NCI-H1048 (cell line): ENCODE measurements at regions not wholly inside any gene's neighbourhood (a gene's known extent, or its start where the extent isn't known, plus 50 kb on each side); places are given as distances from the start of the nearest gene placed in this dataset.
A peak's percentile ranks its signal among the peaks of the same experiment; 100 is the strongest.

Experiments
- DNase-seq: peaks from one replicate; lab custom pipeline; 2025; lab: John Stamatoyannopoulos, UW

DNA sequence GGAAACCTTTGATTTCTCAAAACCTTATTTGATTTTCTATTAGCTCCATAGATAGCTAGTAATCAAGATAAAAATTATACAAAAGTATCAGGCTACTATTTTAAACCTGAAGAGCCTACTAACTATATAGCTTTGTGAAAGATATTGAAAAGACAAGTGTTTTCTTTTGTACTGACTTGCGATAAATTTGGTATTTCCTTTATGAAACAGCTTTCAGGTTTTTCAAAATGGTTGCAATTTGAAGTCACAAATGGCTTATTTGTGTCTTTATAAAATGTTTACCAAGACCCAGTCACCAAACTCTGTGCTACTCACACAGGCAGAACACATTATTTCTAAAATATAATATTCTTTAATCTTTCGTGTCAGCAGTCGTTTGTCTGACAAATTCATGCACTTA is 167.5 kb upstream of the ALCAM start:
- DNase-seq, result no peak

GRCh38 chr3:105210141-105210540 is 156.6 kb upstream of the ALCAM start:
- no peak for DNase-seq

- no peak for DNase-seq
These were observed 152.1 kb upstream of the ALCAM start for GRCh38 chr3:105214590-105214989.

DNA sequence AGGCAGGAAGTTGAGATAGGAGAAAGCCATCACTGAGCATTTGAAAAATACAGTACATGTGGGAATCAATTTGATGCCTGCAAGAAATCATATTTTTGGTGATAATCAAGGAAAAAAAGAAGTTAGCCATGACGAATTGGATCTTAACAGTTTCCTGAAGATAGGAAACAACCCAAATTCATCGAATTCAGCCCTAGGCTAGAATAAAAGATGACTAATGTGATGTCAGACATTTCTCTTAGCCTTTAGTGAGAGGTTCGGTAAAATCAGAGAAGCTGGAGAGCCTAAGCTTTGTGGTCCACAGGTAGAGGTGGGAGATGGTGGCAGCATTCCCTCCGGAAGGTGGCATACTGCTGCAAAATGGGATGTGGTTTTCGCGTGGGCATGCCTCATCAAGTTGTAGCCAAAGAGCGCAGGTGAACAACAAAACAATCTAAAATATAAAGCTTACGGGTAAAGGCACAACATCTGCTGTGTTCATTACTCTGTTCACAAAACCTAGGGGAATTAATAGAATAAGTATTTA is 144.1 kb upstream of the ALCAM start:
- no peak for DNase-seq

GRCh38 chr3:105223815-105224214 is 142.9 kb upstream of the ALCAM start:
- DNase-seq, result no peak

- DNase-seq, result no peak
These were observed 138.0 kb upstream of the ALCAM start for GRCh38 chr3:105228696-105229095.

DNA sequence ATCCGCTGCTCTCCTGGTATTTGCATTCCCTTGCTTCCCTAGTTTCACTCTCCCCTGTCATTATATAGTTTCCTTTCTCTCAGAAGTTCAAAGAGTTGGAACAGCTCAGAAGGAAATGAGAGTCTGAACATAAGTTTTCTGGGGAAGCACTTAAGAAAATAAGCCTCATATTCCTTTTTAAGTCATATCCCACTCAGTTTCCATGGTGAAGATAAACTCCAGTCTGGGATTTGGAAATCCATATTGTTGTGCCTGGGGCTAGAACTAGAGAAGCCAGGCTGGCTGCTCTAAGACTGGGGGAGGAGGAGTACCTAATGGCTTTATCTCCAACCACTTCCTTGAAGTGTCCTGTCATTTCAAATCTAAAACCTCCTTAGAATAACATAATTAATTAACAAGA is 134.2 kb upstream of the ALCAM start:
- no peak for DNase-seq

DNA sequence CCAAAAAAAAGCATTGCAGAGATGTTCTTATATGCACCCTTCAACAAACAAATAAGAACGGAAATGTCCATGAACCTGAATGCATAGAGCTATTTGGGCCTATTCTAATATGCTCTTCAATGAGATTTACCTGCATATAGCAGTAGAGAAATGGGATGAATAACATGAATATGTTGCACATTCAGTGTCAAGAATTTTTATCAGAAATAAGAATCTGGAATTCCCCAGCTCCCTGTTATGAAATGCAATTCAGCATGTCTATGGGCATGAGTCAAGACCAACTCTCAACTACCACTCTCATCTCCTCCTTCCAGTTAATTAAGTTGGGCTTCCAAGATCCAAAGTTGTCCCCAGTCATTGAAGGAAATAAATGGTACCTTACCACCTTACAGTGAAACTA is 133.7 kb upstream of the ALCAM start:
- no peak for DNase-seq

DNA sequence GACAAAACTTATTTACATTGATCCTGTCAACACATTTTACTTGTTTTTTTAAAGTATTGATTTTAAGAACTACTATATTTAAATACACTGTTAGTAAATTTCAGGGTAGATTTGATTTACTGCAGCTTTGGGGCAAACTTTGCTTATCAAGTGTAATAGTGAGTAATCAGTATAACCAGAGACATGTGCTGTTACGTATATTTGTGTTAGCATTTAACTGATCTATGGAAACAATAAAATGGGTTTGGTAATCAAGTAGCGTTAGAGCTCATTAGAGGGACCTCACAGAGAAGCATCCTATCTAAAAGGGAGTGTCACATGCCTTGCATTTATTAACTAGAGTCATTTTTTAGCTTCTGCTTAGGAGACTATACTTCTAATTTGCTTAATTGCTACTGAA is 131.5 kb upstream of the ALCAM start:
- DNase-seq, result no peak

DNA sequence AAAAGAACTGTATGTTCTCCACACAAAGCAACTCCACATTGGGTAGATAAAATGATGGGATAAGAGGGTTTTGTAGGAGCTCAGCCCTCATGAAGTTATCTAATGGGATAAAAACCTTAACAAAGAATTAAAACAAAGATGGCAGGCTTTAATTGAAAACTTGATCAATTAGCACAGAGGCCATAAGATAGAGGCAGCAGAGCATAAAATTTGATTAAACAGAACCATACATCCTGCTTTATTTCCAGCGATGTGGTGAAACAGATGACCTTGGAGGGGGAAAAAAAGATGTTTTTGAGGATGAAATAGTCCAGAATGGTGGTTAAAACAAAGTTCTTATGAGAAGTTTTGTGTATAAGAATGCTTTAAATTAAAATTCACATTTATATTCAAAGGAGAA is 130.9 kb upstream of the ALCAM start:
- no peak for DNase-seq

GRCh38 chr3:105238367-105238766 is 128.3 kb upstream of the ALCAM start:
- DNase-seq, result no peak

- no peak for DNase-seq
These were observed 123.6 kb upstream of the ALCAM start for GRCh38 chr3:105243076-105243475.

DNA sequence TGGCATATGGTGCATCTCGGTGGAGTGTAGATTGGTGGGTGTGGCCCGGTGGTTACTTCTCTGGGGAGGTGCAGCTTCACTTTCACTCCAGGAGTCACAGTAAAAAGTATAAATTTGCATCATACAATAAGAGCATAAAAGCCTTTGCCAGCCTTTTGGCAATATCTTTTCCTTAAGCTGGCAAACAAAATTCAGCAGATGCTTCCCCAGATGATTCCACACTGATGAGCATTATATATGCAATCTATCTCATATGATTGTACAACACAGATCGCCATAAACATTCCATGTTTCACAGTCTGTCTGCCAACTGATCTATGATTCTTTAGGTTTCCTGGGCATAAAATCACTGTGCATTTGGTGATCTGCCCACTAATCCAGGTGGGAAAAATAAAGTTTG is 120.2 kb upstream of the ALCAM start:
- DNase-seq, result no peak

- DNase-seq, result peak; percentile 40
These were observed 113.5 kb upstream of the ALCAM start for GRCh38 chr3:105253225-105253624.

GRCh38 chr3:105254154-105254553 is 112.6 kb upstream of the ALCAM start:
- no peak for DNase-seq

GRCh38 chr3:105255350-105255749 is 111.4 kb upstream of the ALCAM start:
- DNase-seq, result no peak

- no peak for DNase-seq
These were observed 107.2 kb upstream of the ALCAM start for GRCh38 chr3:105259496-105259895.

DNA sequence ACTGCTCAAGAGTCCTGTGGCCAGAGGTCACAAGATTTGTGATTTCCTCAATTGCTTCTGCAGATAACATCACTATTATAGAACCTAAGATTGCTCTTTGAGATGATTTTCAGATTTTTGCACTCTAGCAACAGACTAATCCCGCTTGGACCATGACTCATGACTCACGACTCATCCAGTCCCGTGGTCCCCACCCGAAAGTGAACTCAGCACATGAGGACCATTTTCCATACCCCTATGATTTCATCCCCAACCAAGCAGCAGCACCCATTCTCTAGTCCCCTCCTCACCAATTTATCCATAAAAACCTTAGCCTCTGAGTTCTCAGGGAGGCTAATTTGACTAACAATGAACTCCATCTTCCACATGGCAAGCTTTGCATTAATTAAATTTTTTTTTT is 106.3 kb upstream of the ALCAM start:
- DNase-seq, result no peak

DNA sequence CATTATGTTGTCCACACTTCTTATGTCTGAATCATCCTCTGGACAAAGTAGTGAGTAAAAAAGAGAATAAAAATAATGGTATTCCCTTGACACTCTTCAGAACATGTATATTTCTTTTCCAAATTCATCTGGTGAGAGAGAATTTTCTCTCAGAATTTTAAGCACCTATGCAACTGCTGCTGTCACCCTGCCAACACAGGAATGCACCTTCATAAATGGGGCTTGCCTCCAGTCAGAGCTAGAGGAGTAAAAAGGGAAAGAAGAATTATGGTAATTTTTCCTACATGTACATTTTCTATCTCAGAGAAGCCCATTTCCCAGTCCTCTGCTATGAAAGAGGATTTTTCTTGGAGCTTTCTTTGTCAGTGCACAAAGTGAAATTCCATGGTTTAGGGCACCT is 92.2 kb upstream of the ALCAM start:
- DNase-seq, result no peak

- no peak for DNase-seq
These were observed 91.8 kb upstream of the ALCAM start for GRCh38 chr3:105274958-105275357.

GRCh38 chr3:105277656-105278055 is 89.1 kb upstream of the ALCAM start:
- no peak for DNase-seq

- DNase-seq, result no peak
These were observed 88.0 kb upstream of the ALCAM start for GRCh38 chr3:105278688-105279087.

DNA sequence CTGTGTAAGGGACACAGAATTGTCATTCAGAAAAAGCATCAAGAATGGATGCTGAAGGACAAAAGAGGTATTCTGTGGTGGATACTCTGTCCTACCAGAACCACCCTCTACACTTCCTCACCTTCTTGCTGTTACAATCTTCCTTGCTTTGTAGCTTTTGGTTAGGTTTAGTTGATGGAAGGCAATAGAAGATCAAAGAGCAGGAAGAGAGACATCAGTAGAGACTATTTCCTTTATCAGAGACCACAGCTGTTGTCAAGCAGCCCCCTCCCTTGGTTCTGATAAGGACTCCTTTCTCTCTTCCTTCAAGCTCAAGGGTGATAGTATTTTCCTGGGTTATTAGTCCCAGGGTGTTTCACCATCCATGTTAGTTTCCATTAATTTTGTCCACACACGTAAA is 84.7 kb upstream of the ALCAM start:
- DNase-seq, result no peak

- no peak for DNase-seq
These were observed 81.8 kb upstream of the ALCAM start for GRCh38 chr3:105284876-105285275.

DNA sequence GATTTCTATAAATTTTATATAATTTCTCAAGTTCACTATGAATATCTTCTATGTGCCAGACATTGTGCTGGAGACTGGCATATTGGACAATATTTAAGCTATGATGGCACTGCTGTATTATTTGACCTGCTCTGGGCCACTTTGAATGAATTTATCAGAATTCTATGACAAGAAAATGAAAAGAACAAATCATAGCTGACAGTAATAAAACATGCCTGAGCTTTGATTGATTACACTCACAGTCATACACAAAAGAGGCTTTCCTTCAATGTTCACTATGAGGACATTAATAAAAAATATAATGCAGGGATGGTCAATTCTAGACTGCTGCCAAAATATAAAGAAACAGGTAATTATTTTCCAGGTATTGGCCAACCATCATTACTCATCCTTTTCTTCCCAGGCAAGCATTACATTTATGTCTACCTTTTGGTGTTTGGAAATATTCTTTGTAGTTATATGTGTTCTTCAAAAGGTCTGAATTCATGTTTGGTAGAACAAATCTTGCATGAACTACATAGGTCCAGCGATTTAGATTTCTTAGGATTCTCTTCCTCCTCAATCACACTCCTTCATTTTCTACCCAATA is 81.0 kb upstream of the ALCAM start:
- DNase-seq, result no peak
